Tibial artery (tissue), 4 donors: ENCODE measurements at regions not wholly inside any gene's neighbourhood (a gene's known extent, or its start where the extent isn't known, plus 50 kb on each side); places are given as distances from the start of the nearest gene placed in this dataset.

Experiments used
- DNase-seq, 2 donors: peaks; one replicate each; pipeline ENCODE4 v3.0.0-alpha.2; 2019
- H3K27ac ChIP-seq, 2 donors: fragments of 200-600 bp; sonication (generic) in 1 of 2; 1 replicate in 1 of 2; 2 replicates in 1 of 2; pipeline ENCODE4 v1.5.1; 2018 to 2019; ENCODE audit warnings: mild to moderate bottlenecking in 1 of 2
- H3K27me3 ChIP-seq, 2 donors: fragments of 200-600 bp; sonication (generic) in 1 of 2; one replicate each; pipeline versions ENCODE4 v1.5.1 to v1.6.0; 2016 to 2019
- H3K36me3 ChIP-seq, 3 donors: fragments of 200-600 bp; sonication (generic) in 2 of 3; one replicate each; pipeline ENCODE4 v1.5.1; 2016 to 2019; ENCODE audit warnings: mild to moderate bottlenecking in 2 of 3
- H3K4me1 ChIP-seq, 4 donors: fragments of 200-600 bp; sonication (generic) in 2 of 4; 1 replicate in 3 of 4; 2 replicates in 1 of 4; pipeline ENCODE4 v1.5.1; 2016 to 2019
- H3K4me3 ChIP-seq, 2 donors: fragments of 200-600 bp; sonication (generic) in 1 of 2; 1 replicate in 1 of 2; 2 replicates in 1 of 2; pipeline ENCODE4 v1.5.1; 2018 to 2019; ENCODE audit warnings: mild to moderate bottlenecking in 2 of 2
- H3K9me3 ChIP-seq, 3 donors: fragments of 200-600 bp; sonication (generic) in 1 of 3; one replicate each; pipeline ENCODE4 v1.5.1; 2016 to 2019
- CTCF ChIP-seq, 2 experiments: fragments of 200-600 bp in 1 of 2; fragments of 450-650 bp in 1 of 2; IDR thresholded peaks; one replicate each; pipeline ENCODE4 v1.5.1; 2017 to 2019; ENCODE audit warnings: antibody characterized with exemption in 2 of 2, mild to moderate bottlenecking in 1 of 2, moderate library complexity in 1 of 2
- intact Hi-C: fragments of 100-400 bp; cut with DNase I; formaldehyde crosslinking; loops from one replicate; pipeline ENCODE4 v1.15.0; 2023; ENCODE audit warnings: low total_unique reads

GRCh38 chr16:59236804-59237458 is 502.8 kb upstream of the GOT2 start:
- no peak for DNase-seq
- intact Hi-C loops = no loop called here
- Histone ChIP-seq H3K27me3 (no peaks in the 10 kb centered on the region), H3K27ac (no peak overlapping the region), H3K4me3 (no peak overlapping the region), H3K36me3 (no peaks in the 10 kb centered on the region), H3K4me1 (no peaks in the 10 kb centered on the region), H3K9me3 (no peaks in the 10 kb centered on the region)
- TF ChIP-seq CTCF (IDR thresholded peaks at IDR 0.05) = no peak

GRCh38 chr16:59224401-59224800 is 490.3 kb upstream of the GOT2 start:
- Histone ChIP-seq H3K4me1 (no peaks in the 10 kb centered on the region), H3K4me3 (no peak overlapping the region)

GRCh38 chr16:59220011-59220410 is 485.9 kb upstream of the GOT2 start:
- Histone ChIP-seq H3K4me3 (no peak overlapping the region), H3K4me1 (no peaks in the 10 kb centered on the region), H3K9me3 (no peaks in the 10 kb centered on the region), H3K27me3 (no peaks in the 10 kb centered on the region), H3K36me3 (no peaks in the 10 kb centered on the region), H3K27ac (no peak overlapping the region)
- DNase-seq = no peak
- intact Hi-C loops = no loop called here
- no peak for TF ChIP-seq CTCF (IDR thresholded peaks at IDR 0.05)

More at GRCh38 chr16:59224401-59224800, 490.3 kb upstream of the GOT2 start:
- intact Hi-C loops = no loop called here
- H3K27ac ChIP-seq = no peak overlapping the region
- H3K27me3 ChIP-seq = no peaks in the 10 kb centered on the region
- H3K9me3 ChIP-seq = no peaks in the 10 kb centered on the region
- DNase-seq = no peak
- no peak for TF ChIP-seq CTCF (IDR thresholded peaks at IDR 0.05)
- H3K36me3 ChIP-seq = no peaks in the 10 kb centered on the region

GRCh38 chr16:59216291-59216690 is 482.2 kb upstream of the GOT2 start:
- H3K4me3 ChIP-seq = no peak overlapping the region
- intact Hi-C loops = no loop called here
- no peaks in the 10 kb centered on the region for H3K36me3 ChIP-seq
- no peaks in the 10 kb centered on the region for H3K9me3 ChIP-seq
- no peak overlapping the region for H3K27ac ChIP-seq
- H3K4me1 ChIP-seq = peaks cover 0 to 11% (median 1%) of the 10 kb centered on the region in 4 donors
- DNase-seq = no peak
- TF ChIP-seq CTCF (IDR thresholded peaks at IDR 0.05) = no peak
- H3K27me3 ChIP-seq = no peaks in the 10 kb centered on the region

- Histone ChIP-seq H3K36me3 (no peaks in the 10 kb centered on the region), H3K4me3 (no peak overlapping the region), H3K4me1 (peaks cover 0 to 25% (median 12%) of the 10 kb centered on the region in 4 donors), H3K9me3 (no peaks in the 10 kb centered on the region), H3K27ac (no peak overlapping the region), H3K27me3 (no peaks in the 10 kb centered on the region)
- intact Hi-C loops = no loop called here
- no peak for TF ChIP-seq CTCF (IDR thresholded peaks at IDR 0.05)
- no peak for DNase-seq
Observed at GRCh38 chr16:59214455-59214854, 480.3 kb upstream of the GOT2 start.

- H3K27me3 ChIP-seq = no peaks in the 10 kb centered on the region
- H3K27ac ChIP-seq = no peak overlapping the region
- H3K36me3 ChIP-seq = no peaks in the 10 kb centered on the region
- intact Hi-C loops = no loop called here
- TF ChIP-seq CTCF (IDR thresholded peaks at IDR 0.05) = no peak
- no peaks in the 10 kb centered on the region for H3K9me3 ChIP-seq
- H3K4me1 ChIP-seq = peaks cover 0 to 25% (median 12%) of the 10 kb centered on the region in 4 donors
- H3K4me3 ChIP-seq = no peak overlapping the region
- DNase-seq = no peak
Observed at GRCh38 chr16:59213952-59214351, 479.8 kb upstream of the GOT2 start.
